ENCODE measurements at regions not wholly inside any gene's neighbourhood (a gene's known extent, or its start where the extent isn't known, plus 50 kb on each side); places are given as distances from the start of the nearest gene placed in this dataset.
"Not testable (repeated sequence)": the region's sequence is repeated elsewhere in the genome, so short reads cannot be mapped to it uniquely, and the experiment has no call there.

- H3K4me1 ChIP-seq (ENCODE audit: control insufficient read depth, insufficient read depth, low read length), result no peaks in the 10 kb centered on the region
- no peaks in the 10 kb centered on the region for H3K36me3 ChIP-seq (ENCODE audit: control insufficient read depth, insufficient read depth, low read length)
- H3K9ac ChIP-seq (ENCODE audit: low read depth, low read length), result no peak overlapping the region
- no peaks in the 10 kb centered on the region for H3K9me3 ChIP-seq (ENCODE audit: control insufficient read depth, insufficient read depth, low read length)
- H3K4me3 ChIP-seq (ENCODE audit: low read depth, low read length), result no peak overlapping the region
- no peak overlapping the region for H3K27ac ChIP-seq (ENCODE audit: low read depth, low read length)
- no peaks in the 10 kb centered on the region for H3K27me3 ChIP-seq (ENCODE audit: control insufficient read depth, insufficient read depth, low read length)
These were observed 2012.6 kb downstream of the PCDH9 start for GRCh38 chr13:65217471-65217995.

- not testable (repeated sequence) for H3K4me1 ChIP-seq (ENCODE audit: control insufficient read depth, insufficient read depth, low read length); H3K4me3 ChIP-seq (ENCODE audit: low read depth, low read length); H3K27me3 ChIP-seq (ENCODE audit: control insufficient read depth, insufficient read depth, low read length); H3K36me3 ChIP-seq (ENCODE audit: control insufficient read depth, insufficient read depth, low read length); H3K27ac ChIP-seq (ENCODE audit: low read depth, low read length); H3K9ac ChIP-seq (ENCODE audit: low read depth, low read length)
- peaks cover 15% of the 10 kb centered on the region for H3K9me3 ChIP-seq (ENCODE audit: control insufficient read depth, insufficient read depth, low read length)
These were observed 2027.3 kb downstream of the PCDH9 start for GRCh38 chr13:65202845-65203244.

GRCh38 chr13:65188721-65189120, 2041.4 kb downstream of the PCDH9 start:
- Histone ChIP-seq H3K9ac (ENCODE audit: low read depth, low read length) (no peak overlapping the region), H3K4me1 (ENCODE audit: control insufficient read depth, insufficient read depth, low read length) (no peaks in the 10 kb centered on the region), H3K36me3 (ENCODE audit: control insufficient read depth, insufficient read depth, low read length) (no peaks in the 10 kb centered on the region), H3K27ac (ENCODE audit: low read depth, low read length) (no peak overlapping the region), H3K27me3 (ENCODE audit: control insufficient read depth, insufficient read depth, low read length) (no peaks in the 10 kb centered on the region), H3K4me3 (ENCODE audit: low read depth, low read length) (no peak overlapping the region), H3K9me3 (ENCODE audit: control insufficient read depth, insufficient read depth, low read length) (no peaks in the 10 kb centered on the region)

- Histone ChIP-seq H3K27ac (ENCODE audit: low read depth, low read length) (no peak overlapping the region), H3K4me1 (ENCODE audit: control insufficient read depth, insufficient read depth, low read length) (no peaks in the 10 kb centered on the region), H3K27me3 (ENCODE audit: control insufficient read depth, insufficient read depth, low read length) (no peaks in the 10 kb centered on the region)
These were observed 2062.1 kb downstream of the PCDH9 start for GRCh38 chr13:65168026-65168425.

DNA sequence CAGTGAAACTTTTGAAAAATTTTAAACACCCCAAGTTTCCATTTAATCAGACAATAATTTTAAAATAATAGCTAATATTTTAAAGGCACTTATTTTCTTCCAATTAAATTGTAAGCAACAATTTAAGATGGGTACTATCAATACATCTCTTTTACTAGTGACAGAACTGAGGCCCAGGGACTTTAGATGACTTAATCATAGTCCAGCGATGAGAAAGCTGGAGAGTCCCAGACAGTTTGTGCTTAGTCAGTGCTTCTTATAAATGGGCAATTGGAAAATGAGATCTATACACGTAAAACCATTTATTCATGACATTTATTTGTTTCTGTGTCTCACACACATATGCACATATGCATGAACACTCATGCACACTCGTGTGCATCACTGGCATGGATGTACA, 2063.5 kb downstream of the PCDH9 start:
- Histone ChIP-seq H3K9ac (ENCODE audit: low read depth, low read length) (no peak overlapping the region), H3K27ac (ENCODE audit: low read depth, low read length) (no peak overlapping the region), H3K4me3 (ENCODE audit: low read depth, low read length) (no peak overlapping the region), H3K9me3 (ENCODE audit: control insufficient read depth, insufficient read depth, low read length) (no peaks in the 10 kb centered on the region), H3K27me3 (ENCODE audit: control insufficient read depth, insufficient read depth, low read length) (no peaks in the 10 kb centered on the region), H3K36me3 (ENCODE audit: control insufficient read depth, insufficient read depth, low read length) (no peaks in the 10 kb centered on the region), H3K4me1 (ENCODE audit: control insufficient read depth, insufficient read depth, low read length) (no peaks in the 10 kb centered on the region)

More at GRCh38 chr13:65168026-65168425, 2062.1 kb downstream of the PCDH9 start:
- Histone ChIP-seq H3K36me3 (ENCODE audit: control insufficient read depth, insufficient read depth, low read length) (no peaks in the 10 kb centered on the region), H3K4me3 (ENCODE audit: low read depth, low read length) (no peak overlapping the region), H3K9me3 (ENCODE audit: control insufficient read depth, insufficient read depth, low read length) (no peaks in the 10 kb centered on the region), H3K9ac (ENCODE audit: low read depth, low read length) (no peak overlapping the region)

GRCh38 chr13:65159803-65160202, 2070.3 kb downstream of the PCDH9 start:
- no peaks in the 10 kb centered on the region for H3K4me1 ChIP-seq (ENCODE audit: control insufficient read depth, insufficient read depth, low read length)
- no peak overlapping the region for H3K4me3 ChIP-seq (ENCODE audit: low read depth, low read length)
- H3K36me3 ChIP-seq (ENCODE audit: control insufficient read depth, insufficient read depth, low read length), result no peaks in the 10 kb centered on the region
- H3K9ac ChIP-seq (ENCODE audit: low read depth, low read length), result no peak overlapping the region
- no peak overlapping the region for H3K27ac ChIP-seq (ENCODE audit: low read depth, low read length)
- H3K27me3 ChIP-seq (ENCODE audit: control insufficient read depth, insufficient read depth, low read length), result no peaks in the 10 kb centered on the region
- no peaks in the 10 kb centered on the region for H3K9me3 ChIP-seq (ENCODE audit: control insufficient read depth, insufficient read depth, low read length)

GRCh38 chr13:65155861-65156260, 2074.3 kb downstream of the PCDH9 start:
- Histone ChIP-seq H3K9me3 (ENCODE audit: control insufficient read depth, insufficient read depth, low read length) (no peaks in the 10 kb centered on the region), H3K9ac (ENCODE audit: low read depth, low read length) (no peak overlapping the region), H3K4me1 (ENCODE audit: control insufficient read depth, insufficient read depth, low read length) (no peaks in the 10 kb centered on the region), H3K4me3 (ENCODE audit: low read depth, low read length) (no peak overlapping the region), H3K27me3 (ENCODE audit: control insufficient read depth, insufficient read depth, low read length) (no peaks in the 10 kb centered on the region), H3K27ac (ENCODE audit: low read depth, low read length) (no peak overlapping the region), H3K36me3 (ENCODE audit: control insufficient read depth, insufficient read depth, low read length) (no peaks in the 10 kb centered on the region)

DNA sequence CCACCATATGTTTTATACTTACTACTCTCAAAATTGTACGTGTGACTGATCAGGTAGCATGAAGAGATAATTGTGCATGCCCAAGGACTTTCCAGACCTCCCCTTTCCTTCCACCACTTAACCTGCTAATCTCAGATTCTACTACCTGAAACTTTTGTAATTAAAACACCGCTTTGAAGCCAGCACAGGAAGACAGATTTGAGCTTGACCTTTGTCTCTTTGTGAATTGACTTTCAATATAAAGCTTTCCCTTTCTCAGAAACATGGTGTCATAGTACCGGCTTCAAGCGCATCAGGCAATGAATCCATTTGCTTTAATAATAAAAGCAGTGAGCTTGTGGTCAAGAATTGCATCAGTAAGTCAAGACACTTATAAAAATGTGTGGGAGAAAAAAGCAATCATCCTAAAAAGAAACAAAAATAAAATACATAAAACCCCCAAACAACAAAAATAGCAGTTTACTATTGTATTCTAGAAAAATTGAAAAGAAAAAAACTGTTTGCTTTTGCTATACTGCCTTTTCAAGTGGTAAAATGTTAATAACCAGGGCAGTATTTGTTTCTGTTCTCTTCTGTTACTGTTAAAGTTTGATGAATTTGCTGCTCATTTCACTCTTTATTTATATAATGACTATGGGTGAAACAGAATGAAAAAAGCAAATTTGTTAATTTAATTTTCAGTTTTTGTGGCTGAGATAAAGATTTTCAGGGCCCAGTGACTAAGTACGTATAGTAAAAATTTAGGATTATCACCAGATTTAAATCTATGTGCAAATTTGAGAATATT, 2075.3 kb downstream of the PCDH9 start:
- H3K4me3 ChIP-seq (ENCODE audit: low read depth, low read length), result no peak overlapping the region
- H3K27ac ChIP-seq (ENCODE audit: low read depth, low read length), result no peak overlapping the region
- H3K4me1 ChIP-seq (ENCODE audit: control insufficient read depth, insufficient read depth, low read length), result no peaks in the 10 kb centered on the region
- no peaks in the 10 kb centered on the region for H3K9me3 ChIP-seq (ENCODE audit: control insufficient read depth, insufficient read depth, low read length)
- H3K9ac ChIP-seq (ENCODE audit: low read depth, low read length), result no peak overlapping the region
- H3K27me3 ChIP-seq (ENCODE audit: control insufficient read depth, insufficient read depth, low read length), result no peaks in the 10 kb centered on the region
- no peaks in the 10 kb centered on the region for H3K36me3 ChIP-seq (ENCODE audit: control insufficient read depth, insufficient read depth, low read length)

DNA sequence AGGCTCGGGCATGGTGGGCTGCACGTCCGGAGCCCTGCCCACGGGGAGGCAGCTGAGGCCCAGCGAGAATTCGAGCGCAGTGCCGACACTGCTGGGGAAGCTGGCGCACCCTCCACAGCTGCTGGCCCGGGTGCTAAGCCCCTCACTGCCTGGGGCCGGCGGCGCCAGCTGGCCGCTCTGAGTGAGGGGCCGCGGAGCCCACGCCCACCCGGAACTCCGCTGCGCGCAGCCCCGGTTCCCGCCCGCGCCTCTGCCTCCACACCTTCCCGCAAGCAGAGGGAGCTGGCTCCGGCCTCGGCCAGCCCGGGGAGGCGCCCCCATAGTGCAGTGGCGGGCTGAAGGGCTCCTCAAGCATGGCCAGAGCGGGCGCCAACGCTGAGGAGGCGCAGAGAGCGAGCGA, 2080.4 kb downstream of the PCDH9 start:
- no peaks in the 10 kb centered on the region for H3K9me3 ChIP-seq (ENCODE audit: control insufficient read depth, insufficient read depth, low read length)
- H3K9ac ChIP-seq (ENCODE audit: low read depth, low read length), result no peak overlapping the region
- no peaks in the 10 kb centered on the region for H3K36me3 ChIP-seq (ENCODE audit: control insufficient read depth, insufficient read depth, low read length)
- no peaks in the 10 kb centered on the region for H3K4me1 ChIP-seq (ENCODE audit: control insufficient read depth, insufficient read depth, low read length)
- no peak overlapping the region for H3K27ac ChIP-seq (ENCODE audit: low read depth, low read length)
- no peaks in the 10 kb centered on the region for H3K27me3 ChIP-seq (ENCODE audit: control insufficient read depth, insufficient read depth, low read length)
- no peak overlapping the region for H3K4me3 ChIP-seq (ENCODE audit: low read depth, low read length)

DNA sequence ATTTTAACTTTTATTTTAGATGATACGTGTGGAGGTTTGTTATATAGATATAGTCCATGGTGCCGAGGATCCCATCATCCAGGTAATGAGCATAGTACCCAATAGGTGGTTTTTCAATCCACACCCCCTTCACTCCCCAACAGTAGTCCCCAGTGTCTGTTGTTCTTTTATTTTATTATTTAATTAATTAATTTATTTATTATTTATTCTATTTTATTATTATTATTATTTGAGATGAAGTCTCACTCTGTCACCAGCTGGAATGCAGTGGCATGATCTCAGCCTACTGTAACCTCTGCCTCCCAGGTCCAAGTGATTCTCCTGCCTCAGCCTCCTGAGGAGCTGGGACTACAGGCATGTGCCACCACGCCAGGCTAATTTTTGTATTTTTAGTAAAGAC, 2086.2 kb downstream of the PCDH9 start:
- H3K9me3 ChIP-seq (ENCODE audit: control insufficient read depth, insufficient read depth, low read length), result peaks cover 3% of the 10 kb centered on the region; the same call in 1 of the 2 replicates
- H3K27ac ChIP-seq (ENCODE audit: low read depth, low read length), result no peak overlapping the region
- no peak overlapping the region for H3K4me3 ChIP-seq (ENCODE audit: low read depth, low read length)
- no peaks in the 10 kb centered on the region for H3K4me1 ChIP-seq (ENCODE audit: control insufficient read depth, insufficient read depth, low read length)
- H3K27me3 ChIP-seq (ENCODE audit: control insufficient read depth, insufficient read depth, low read length), result no peaks in the 10 kb centered on the region
- H3K9ac ChIP-seq (ENCODE audit: low read depth, low read length), result no peak overlapping the region
- H3K36me3 ChIP-seq (ENCODE audit: control insufficient read depth, insufficient read depth, low read length), result no peaks in the 10 kb centered on the region

GRCh38 chr13:65133094-65133493, 2097.0 kb downstream of the PCDH9 start:
- Histone ChIP-seq H3K36me3 (ENCODE audit: control insufficient read depth, insufficient read depth, low read length) (no peaks in the 10 kb centered on the region), H3K9ac (ENCODE audit: low read depth, low read length) (no peak overlapping the region), H3K9me3 (ENCODE audit: control insufficient read depth, insufficient read depth, low read length) (no peaks in the 10 kb centered on the region), H3K27ac (ENCODE audit: low read depth, low read length) (no peak overlapping the region), H3K4me3 (ENCODE audit: low read depth, low read length) (no peak overlapping the region), H3K27me3 (ENCODE audit: control insufficient read depth, insufficient read depth, low read length) (no peaks in the 10 kb centered on the region), H3K4me1 (ENCODE audit: control insufficient read depth, insufficient read depth, low read length) (no peaks in the 10 kb centered on the region)
